ENCODE measurements at regions not wholly inside any gene's neighbourhood (a gene's known extent, or its start where the extent isn't known, plus 50 kb on each side); places are given as distances from the start of the nearest gene placed in this dataset.

DNA sequence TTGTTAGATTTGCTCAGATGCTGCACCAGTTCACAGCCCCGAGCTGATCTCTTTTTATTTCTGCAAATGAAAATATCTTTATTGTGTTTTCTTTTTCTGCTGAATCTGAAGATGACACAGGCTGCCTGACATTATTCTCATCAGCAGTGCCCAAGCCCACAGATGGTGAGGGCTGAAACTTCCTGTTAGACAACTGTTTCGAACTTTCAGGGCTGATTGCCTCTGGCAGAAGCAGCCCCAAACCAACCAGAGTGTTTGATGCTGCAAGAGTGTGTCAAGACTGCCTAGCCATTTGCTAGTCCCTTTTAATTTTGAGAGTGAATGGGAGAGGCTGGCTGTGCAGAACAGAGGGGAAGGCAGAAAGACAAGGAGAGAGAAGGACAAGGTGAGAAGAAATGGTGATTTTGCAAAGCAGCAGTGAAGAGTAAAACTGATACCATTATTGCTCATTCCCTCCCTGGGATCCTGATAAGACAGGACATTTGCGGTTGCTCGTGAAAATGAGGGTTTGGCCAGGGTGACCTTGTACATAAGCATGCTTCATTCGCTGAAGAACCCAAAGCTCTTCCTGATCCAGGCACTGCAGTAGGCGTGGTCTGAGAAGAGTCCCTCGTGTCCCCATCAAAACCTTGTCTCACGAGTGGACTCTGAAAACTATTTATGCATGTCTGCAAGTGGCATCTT lies 77.2 kb downstream of the TMEM114 start:
- no peak for TF ChIP-seq ASH2L (IDR thresholded peaks at IDR 0.05; ENCODE audit: low read length)
- TF ChIP-seq SP1 (IDR thresholded peaks at IDR 0.05; ENCODE audit: low read depth, low read length), result no peak
- no peak for TF ChIP-seq BRCA1 (IDR thresholded peaks at IDR 0.05; ENCODE audit: low read depth, low read length)
- TF ChIP-seq BCL11A (IDR thresholded peaks at IDR 0.05; ENCODE audit: low read depth in 2 of 2, low read length in 2 of 2), result no peak
- TF ChIP-seq BACH1 (IDR thresholded peaks at IDR 0.05; ENCODE audit: low read length), result no peak
- TF ChIP-seq CREB1 (IDR thresholded peaks at IDR 0.05), result no peak
- TF ChIP-seq, protein P1, sequence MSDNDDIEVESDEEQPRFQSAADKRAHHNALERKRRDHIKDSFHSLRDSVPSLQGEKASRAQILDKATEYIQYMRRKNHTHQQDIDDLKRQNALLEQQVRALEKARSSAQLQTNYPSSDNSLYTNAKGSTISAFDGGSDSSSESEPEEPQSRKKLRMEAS (IDR thresholded peaks at IDR 0.05), result no peak
- TF ChIP-seq SAP30 (IDR thresholded peaks at IDR 0.05; ENCODE audit: insufficient read depth, insufficient replicate concordance, low read length), result no peak
- no peak for TF ChIP-seq MAFK (IDR thresholded peaks at IDR 0.05; ENCODE audit: low read depth, low read length)
- TF ChIP-seq RXRA (IDR thresholded peaks at IDR 0.05; ENCODE audit: insufficient read depth, low read depth, low read length), result no peak
- no peak for TF ChIP-seq SIX5 (IDR thresholded peaks at IDR 0.05; ENCODE audit: low read depth, low read length)
- no peak for TF ChIP-seq CHD2 (IDR thresholded peaks at IDR 0.05; ENCODE audit: low read length)
- TF ChIP-seq SUZ12 (IDR thresholded peaks at IDR 0.05; ENCODE audit: low read length), result no peak
- Histone ChIP-seq H3K36me3 (ENCODE audit: control insufficient read depth in 2 of 4, insufficient read depth in 4 of 4, low read length in 3 of 4) (no peaks in the 10 kb centered on the region), H2AFZ (ENCODE audit: low read length) (no peak overlapping the region), H2BK20ac (ENCODE audit: low read length) (no peak overlapping the region), H3K56ac (replicated peaks; ENCODE audit: insufficient read length, low read depth, low read length) (no peak overlapping the region), H3K23me2 (ENCODE audit: low read depth, low read length) (no peaks in the 10 kb centered on the region), H2BK120ac (replicated peaks; ENCODE audit: low read depth, low read length) (no peak overlapping the region), H3K79me2 (ENCODE audit: control insufficient read depth in 1 of 2, insufficient read depth in 2 of 2, low read length in 2 of 2) (no peaks in the 10 kb centered on the region), H3K9ac (replicated peaks in 1 of 4; ENCODE audit: extremely low read depth in 1 of 4, low read depth in 3 of 4, low read length in 3 of 4) (no peak overlapping the region), H3K4me2 (ENCODE audit: insufficient read depth in 1 of 2, low read depth in 2 of 2, low read length in 2 of 2) (no peak overlapping the region), H3K4ac (replicated peaks; ENCODE audit: insufficient read length, low read depth, low read length) (no peak overlapping the region), H4K8ac (ENCODE audit: extremely low read depth, insufficient read depth, low read length) (no peak overlapping the region), H2BK15ac (ENCODE audit: low read length) (no peak overlapping the region), H3K18ac (ENCODE audit: extremely low read depth, low read length) (no peak overlapping the region), H3K23ac (ENCODE audit: insufficient read length) (no peak overlapping the region), H3K9me3 (ENCODE audit: insufficient read depth in 2 of 2, low read depth in 1 of 2, low read length in 1 of 2) (no peaks in the 10 kb centered on the region), H4K91ac (replicated peaks; ENCODE audit: insufficient read length, low read length) (no peak overlapping the region), H3K14ac (ENCODE audit: insufficient read length) (no peak overlapping the region), H2BK12ac (ENCODE audit: low read depth, low read length) (no peak overlapping the region; the same call in 1 of the 2 replicates), H3K27me3 (replicated peaks in 1 of 4; ENCODE audit: control insufficient read depth in 3 of 4, extremely low read depth in 1 of 4, insufficient read depth in 3 of 4, low read length in 3 of 4) (peaks cover 0 to 5% (median 0%) of the 10 kb centered on the region in 4 experiments; a peak in 4 of 7 replicates), H2BK5ac (ENCODE audit: low read depth, low read length) (no peak overlapping the region), H3K27ac (ENCODE audit: low read depth, low read length) (no peak overlapping the region), H2AK5ac (ENCODE audit: low read depth, low read length) (no peak overlapping the region), H3K79me1 (ENCODE audit: low read depth, low read length) (no peaks in the 10 kb centered on the region), H4K5ac (ENCODE audit: insufficient read length, low read depth, low read length) (no peak overlapping the region), H4K20me1 (replicated peaks in 1 of 2; ENCODE audit: control insufficient read depth in 1 of 2, insufficient read depth in 2 of 2, low read length in 2 of 2) (no peaks in the 10 kb centered on the region), H3K4me3 (ENCODE audit: extremely low read depth in 1 of 4, insufficient read depth in 2 of 4, low read depth in 3 of 4, low read length in 4 of 4) (no peak overlapping the region), H3K4me1 (replicated peaks in 1 of 4; ENCODE audit: control insufficient read depth in 3 of 4, insufficient read depth in 4 of 4, low read length in 3 of 4) (no peaks in the 10 kb centered on the region)
- no peak for FAIRE-seq
- no peak for DNase-seq (ENCODE audit: low read depth in 1 of 2, low spot score in 2 of 2)
- 85% methylated on average over 8 of the region's 8 CpGs; no CpG with 5 or more reads in 1 of the 2 experiments for WGBS, 2 experiments (ENCODE audit: extremely low coverage in 1 of 2, insufficient coverage in 1 of 2, insufficient read length in 1 of 2, insufficient replicate concordance in 2 of 2, low coverage in 1 of 2, low lambda C conversion rate in 2 of 2, missing lambda C conversion rate in 1 of 2)
- CTCF ChIA-PET (ENCODE audit: partially characterized antibody), result no interaction called here
- POLR2A ChIA-PET (ENCODE audit: partially characterized antibody), result no interaction called here
